GM23248 (cell line): ENCODE measurements at regions not wholly inside any gene's neighbourhood (a gene's known extent, or its start where the extent isn't known, plus 50 kb on each side); places are given as distances from the start of the nearest gene placed in this dataset.

ENCODE experiments used
- DNase-seq: peaks from one replicate; pipeline ENCODE4 v3.0.0-alpha.2; 2015
- H2AFZ ChIP-seq: fragments of 200-600 bp; sonication (generic); 2 replicates; pipeline ENCODE4 v1.6.1; 2016; ENCODE audit warnings: antibody characterized with exemption
- H3F3A ChIP-seq: fragments of 200-600 bp; sonication (generic); 2 replicates; pipeline ENCODE4 v1.6.1; 2016; ENCODE audit warnings: mild to moderate bottlenecking, antibody characterized with exemption, mixed run types; ENCODE audit not compliant: insufficient read depth
- H3K27ac ChIP-seq: fragments of 200-600 bp; sonication (generic); 2 replicates; pipeline ENCODE4 v1.5.1; 2016; ENCODE audit warnings: mild to moderate bottlenecking
- H3K27me3 ChIP-seq: fragments of 200-600 bp; sonication (generic); replicated peaks from 2 replicates; pipeline ENCODE4 v1.6.1; 2016; ENCODE audit warnings: mild to moderate bottlenecking; ENCODE audit not compliant: insufficient read depth
- H3K36me3 ChIP-seq: fragments of 200-600 bp; sonication (generic); 2 replicates; pipeline ENCODE4 v1.6.1; 2016; ENCODE audit warnings: low read depth, mild to moderate bottlenecking
- H3K4me1 ChIP-seq: fragments of 200-600 bp; sonication (generic); 2 replicates; pipeline ENCODE4 v1.6.1; 2016; ENCODE audit warnings: mild to moderate bottlenecking; ENCODE audit not compliant: insufficient read depth
- H3K4me2 ChIP-seq: fragments of 200-600 bp; sonication (generic); one replicate; pipeline ENCODE4 v1.6.1; 2016; ENCODE audit warnings: mild to moderate bottlenecking; ENCODE audit not compliant: unreplicated experiment
- H3K4me3 ChIP-seq: fragments of 200-600 bp; sonication (generic); 2 replicates; pipeline ENCODE4 v1.5.1; 2016; ENCODE audit warnings: mild to moderate bottlenecking
- H3K79me2 ChIP-seq: fragments of 200-600 bp; sonication (generic); 2 replicates; pipeline ENCODE4 v1.6.1; 2016; ENCODE audit warnings: mild to moderate bottlenecking; ENCODE audit not compliant: insufficient read depth
- H3K9ac ChIP-seq: fragments of 200-600 bp; sonication (generic); 2 replicates; pipeline ENCODE4 v1.6.1; 2016; ENCODE audit warnings: mild to moderate bottlenecking
- H3K9me2 ChIP-seq: fragments of 200-600 bp; sonication (generic); 2 replicates; pipeline ENCODE4 v1.6.1; 2016; ENCODE audit warnings: mixed run types, mild to moderate bottlenecking, moderate library complexity; ENCODE audit not compliant: insufficient read depth
- H3K9me3 ChIP-seq: fragments of 200-600 bp; sonication (generic); one replicate; pipeline ENCODE4 v1.6.1; 2017; ENCODE audit warnings: low read depth
- H4K20me1 ChIP-seq: fragments of 200-600 bp; sonication (generic); 2 replicates; pipeline ENCODE4 v1.6.0; 2016; ENCODE audit not compliant: insufficient read depth
- EZH2 ChIP-seq: fragments of 200-600 bp; sonication (generic); IDR thresholded peaks from 2 replicates; pipeline ENCODE4 v1.6.1; 2018; ENCODE audit warnings: antibody characterized with exemption, mild to moderate bottlenecking; ENCODE audit not compliant: insufficient read depth, poor library complexity, severe bottlenecking
- EZH2phosphoT487 ChIP-seq: fragments of 200-600 bp; sonication (generic); IDR thresholded peaks from 2 replicates; pipeline ENCODE4 v1.6.1; 2018; ENCODE audit warnings: antibody characterized with exemption, moderate library complexity, mild to moderate bottlenecking, low read depth; ENCODE audit not compliant: insufficient read depth
- WGBS, 2 experiments: methylation state at CpG; one replicate each; pipeline ENCODE4 v1.1.6; 2015 to 2017; ENCODE audit warnings: low lambda C conversion rate in 2 of 2, low coverage in 1 of 2; ENCODE audit errors: missing lambda C conversion rate in 2 of 2; 5-methylcytosine and 5-hydroxymethylcytosine counted together
- in situ Hi-C: fragments of 300-500 bp; cut with MboI; formaldehyde crosslinking; loops from 2 replicates; pipeline ENCODE4 v1.15.0; 2020

GRCh38 chr15:46110755-46111154 lies 475.9 kb downstream of the SQOR start:
- Histone ChIP-seq H3F3A (no peaks in the 10 kb centered on the region), H2AFZ (no peak overlapping the region), H3K79me2 (no peaks in the 10 kb centered on the region), H3K9ac (no peak overlapping the region), H3K4me2 (no peak overlapping the region), H3K27me3 (no peaks in the 10 kb centered on the region), H3K9me3 (no peaks in the 10 kb centered on the region), H3K9me2 (no peaks in the 10 kb centered on the region), H3K27ac (no peak overlapping the region), H3K36me3 (no peaks in the 10 kb centered on the region), H3K4me3 (no peak overlapping the region), H3K4me1 (no peaks in the 10 kb centered on the region), H4K20me1 (no peaks in the 10 kb centered on the region)
- TF ChIP-seq EZH2phosphoT487 (no peak), EZH2 (no peak)
- 4 to 12% methylated on average over 2 of the region's 2 CpGs for WGBS, 2 experiments
- DNase-seq, result no peak
- in situ Hi-C loops, result no loop called here

DNA sequence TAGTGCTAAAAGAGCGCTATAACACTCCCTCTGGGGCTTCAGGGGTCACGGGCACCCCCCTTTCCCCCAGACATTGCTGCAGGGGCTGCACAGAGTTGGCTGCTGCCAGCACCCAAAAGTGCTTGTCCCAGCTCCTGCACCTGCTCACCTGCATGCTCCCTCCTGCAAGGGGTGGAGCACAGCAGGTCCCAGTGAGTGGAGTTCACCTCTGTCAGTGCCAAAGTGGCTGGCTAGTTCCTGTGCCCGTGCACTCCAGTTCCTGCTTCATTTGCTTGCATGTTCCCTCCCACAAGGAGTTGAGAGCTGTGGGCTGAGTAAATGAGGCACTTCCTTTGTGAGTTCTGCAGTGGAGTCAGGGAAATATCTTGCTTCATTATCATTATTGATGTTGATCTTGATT lies 476.9 kb downstream of the SQOR start:
- Histone ChIP-seq H3K79me2 (no peaks in the 10 kb centered on the region), H3K4me2 (no peak overlapping the region), H3K4me3 (no peak overlapping the region), H3K4me1 (no peaks in the 10 kb centered on the region), H3F3A (no peaks in the 10 kb centered on the region), H3K36me3 (no peaks in the 10 kb centered on the region), H3K9me2 (no peaks in the 10 kb centered on the region), H2AFZ (no peak overlapping the region), H3K9me3 (no peaks in the 10 kb centered on the region), H3K27ac (no peak overlapping the region), H4K20me1 (no peaks in the 10 kb centered on the region), H3K27me3 (no peaks in the 10 kb centered on the region), H3K9ac (no peak overlapping the region)
- no peak for TF ChIP-seq EZH2phosphoT487
- no peak for TF ChIP-seq EZH2
- DNase-seq, result no peak
- in situ Hi-C loops, result no loop called here
- WGBS, 2 experiments, result 17 to 24% methylated on average over 3 of the region's 3 CpGs

GRCh38 chr15:46117071-46117470 lies 482.2 kb downstream of the SQOR start:
- Histone ChIP-seq H3K79me2 (no peaks in the 10 kb centered on the region), H3K9me2 (no peaks in the 10 kb centered on the region), H3K4me3 (no peak overlapping the region), H3F3A (no peaks in the 10 kb centered on the region), H3K27ac (no peak overlapping the region), H3K4me2 (no peak overlapping the region), H3K4me1 (no peaks in the 10 kb centered on the region), H3K9ac (no peak overlapping the region), H3K27me3 (no peaks in the 10 kb centered on the region), H4K20me1 (no peaks in the 10 kb centered on the region), H3K9me3 (no peaks in the 10 kb centered on the region), H2AFZ (no peak overlapping the region), H3K36me3 (no peaks in the 10 kb centered on the region)
- DNase-seq, result no peak
- in situ Hi-C loops, result no loop called here
- TF ChIP-seq EZH2 (no peak), EZH2phosphoT487 (no peak)

DNA sequence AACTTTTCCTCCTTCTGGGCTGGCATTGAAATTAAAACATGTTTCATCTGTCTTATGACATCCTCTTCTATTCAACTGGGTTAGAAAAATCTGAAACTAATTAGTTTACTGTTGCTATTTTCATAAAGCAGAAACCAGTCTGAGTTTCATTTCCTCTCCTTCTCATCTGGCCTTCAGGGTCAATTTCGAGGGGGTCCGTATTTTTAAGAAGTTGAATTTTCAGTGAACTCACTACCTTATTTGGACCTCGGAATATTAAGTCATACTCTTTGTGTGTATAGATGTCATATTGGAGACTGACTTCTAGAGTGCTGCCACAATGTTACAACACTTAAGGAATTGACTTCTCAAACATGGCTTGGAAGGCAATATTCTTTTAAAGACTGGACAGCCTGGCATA lies 485.9 kb downstream of the SQOR start:
- H3F3A ChIP-seq, result no peaks in the 10 kb centered on the region
- H4K20me1 ChIP-seq, result no peaks in the 10 kb centered on the region
- no peak overlapping the region for H3K4me2 ChIP-seq
- H3K4me1 ChIP-seq, result no peaks in the 10 kb centered on the region
- no peaks in the 10 kb centered on the region for H3K9me2 ChIP-seq
- H3K9ac ChIP-seq, result no peak overlapping the region
- H3K27me3 ChIP-seq, result no peaks in the 10 kb centered on the region
- H3K4me3 ChIP-seq, result no peak overlapping the region
- in situ Hi-C loops, result no loop called here
- no peak for TF ChIP-seq EZH2
- TF ChIP-seq EZH2phosphoT487, result no peak
- H3K9me3 ChIP-seq, result no peaks in the 10 kb centered on the region
- WGBS, 2 experiments, result 0 to 2% methylated on average over 3 of the region's 3 CpGs
- no peak overlapping the region for H3K27ac ChIP-seq
- DNase-seq, result no peak
- H3K79me2 ChIP-seq, result no peaks in the 10 kb centered on the region
- no peak overlapping the region for H2AFZ ChIP-seq
- H3K36me3 ChIP-seq, result no peaks in the 10 kb centered on the region

DNA sequence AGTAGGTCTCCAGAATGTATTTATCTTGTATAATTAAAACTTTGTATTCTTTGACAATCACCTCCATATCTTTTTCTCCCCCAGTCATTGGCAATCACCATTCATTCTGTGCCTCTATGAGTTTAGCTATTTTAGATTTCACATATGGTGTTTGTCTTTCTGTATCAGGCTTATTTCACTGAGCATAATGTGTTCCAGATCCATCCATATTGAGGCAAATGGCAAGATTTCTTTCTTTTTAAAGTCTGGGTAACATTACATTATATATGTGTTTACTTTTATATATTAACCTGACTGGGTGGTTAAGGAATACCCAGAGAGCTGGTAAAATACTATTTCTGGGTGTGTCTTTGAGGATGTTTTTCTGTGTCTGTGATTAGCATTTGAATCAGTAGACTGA lies 486.6 kb downstream of the SQOR start:
- no peaks in the 10 kb centered on the region for H3F3A ChIP-seq
- TF ChIP-seq EZH2phosphoT487, result no peak
- no peak for TF ChIP-seq EZH2
- no peak overlapping the region for H3K4me2 ChIP-seq
- no peak overlapping the region for H2AFZ ChIP-seq
- H3K27ac ChIP-seq, result no peak overlapping the region
- H3K9me2 ChIP-seq, result no peaks in the 10 kb centered on the region
- no peaks in the 10 kb centered on the region for H3K79me2 ChIP-seq
- in situ Hi-C loops, result no loop called here
- H3K4me1 ChIP-seq, result no peaks in the 10 kb centered on the region
- no peaks in the 10 kb centered on the region for H3K36me3 ChIP-seq
- no peak for DNase-seq
- no peaks in the 10 kb centered on the region for H3K27me3 ChIP-seq
- no peaks in the 10 kb centered on the region for H4K20me1 ChIP-seq
- H3K9me3 ChIP-seq, result no peaks in the 10 kb centered on the region
- H3K4me3 ChIP-seq, result no peak overlapping the region
- H3K9ac ChIP-seq, result no peak overlapping the region
